Suprapubic skin (tissue), 4 donors: ENCODE measurements at regions not wholly inside any gene's neighbourhood (a gene's known extent, or its start where the extent isn't known, plus 50 kb on each side); places are given as distances from the start of the nearest gene placed in this dataset.

ENCODE experiments used
- POLR2A ChIP-seq, 2 donors: fragments of 450-650 bp; IDR thresholded peaks; one replicate each; pipeline ENCODE4 v1.6.1; 2017; ENCODE audit warnings: antibody characterized with exemption in 2 of 2, mild to moderate bottlenecking in 2 of 2, moderate library complexity in 2 of 2
- POLR2AphosphoS5 ChIP-seq, 3 donors: sonication (generic); formaldehyde crosslinking; IDR thresholded peaks; one replicate each; pipeline ENCODE4 v1.6.1; 2017; ENCODE audit warnings: antibody characterized with exemption in 3 of 3

- TF ChIP-seq POLR2AphosphoS5 (IDR thresholded peaks at IDR 0.05) = no peak
- no peak for TF ChIP-seq POLR2A (IDR thresholded peaks at IDR 0.05)
Measured at GRCh38 chr20:48007351-48007750, 222.1 kb upstream of the SULF2 start.
